Mesenchymal stem cell (in vitro differentiated cells and primary cell): ENCODE measurements at regions not wholly inside any gene's neighbourhood (a gene's known extent, or its start where the extent isn't known, plus 50 kb on each side); places are given as distances from the start of the nearest gene placed in this dataset.

ENCODE experiments used
- DNase-seq: peaks from one replicate; pipeline ENCODE4 v3.0.0-alpha.2; 2013
- H2AFZ ChIP-seq: one replicate; pipeline ENCODE4 v1.6.1; 2013; ENCODE audit warnings: low read depth, mild to moderate bottlenecking, control low read depth, inconsistent platforms, low read length, moderate library complexity
- H2AK5ac ChIP-seq: 2 replicates; pipeline ENCODE4 v1.6.1; 2013; ENCODE audit warnings: low read length, moderate library complexity, mild to moderate bottlenecking, inconsistent platforms; ENCODE audit not compliant: severe bottlenecking
- H2BK120ac ChIP-seq: one replicate; pipeline ENCODE4 v1.6.1; 2013; ENCODE audit warnings: low read depth, mild to moderate bottlenecking, inconsistent platforms, low read length, moderate library complexity
- H2BK12ac ChIP-seq, 2 experiments: one replicate each; pipeline ENCODE4 v1.6.1; 2013; ENCODE audit warnings: inconsistent platforms in 2 of 2, low read length in 2 of 2, mild to moderate bottlenecking in 2 of 2, moderate library complexity in 2 of 2, control low read depth in 1 of 2
- H2BK15ac ChIP-seq: one replicate; pipeline ENCODE4 v1.6.1; 2013; ENCODE audit warnings: mild to moderate bottlenecking, low read depth, inconsistent platforms; ENCODE audit not compliant: poor library complexity, severe bottlenecking
- H2BK5ac ChIP-seq: 2 replicates; pipeline ENCODE4 v1.6.1; 2013; ENCODE audit warnings: low read depth, mild to moderate bottlenecking, low read length, control low read depth, inconsistent platforms; ENCODE audit not compliant: poor library complexity, severe bottlenecking
- H3K14ac ChIP-seq, 2 experiments: one replicate each; pipeline ENCODE4 v1.6.1; 2013; ENCODE audit warnings: inconsistent platforms in 2 of 2, low read length in 2 of 2, control low read depth in 1 of 2, mild to moderate bottlenecking in 1 of 2, moderate library complexity in 1 of 2
- H3K18ac ChIP-seq, 2 experiments: one replicate each; pipeline ENCODE4 v1.6.1; 2013; ENCODE audit warnings: inconsistent platforms in 2 of 2, low read length in 2 of 2, control low read depth in 1 of 2, low read depth in 1 of 2, mild to moderate bottlenecking in 1 of 2
- H3K23ac ChIP-seq, 2 experiments: one replicate each; pipeline ENCODE4 v1.6.1; 2013; ENCODE audit warnings: inconsistent platforms in 2 of 2, low read length in 2 of 2, mild to moderate bottlenecking in 2 of 2, moderate library complexity in 2 of 2, control low read depth in 1 of 2
- H3K27ac ChIP-seq: 2 replicates; pipeline ENCODE4 v1.5.1; 2013; ENCODE audit warnings: mild to moderate bottlenecking, moderate library complexity, low read length, control low read depth, inconsistent platforms; ENCODE audit not compliant: poor library complexity, severe bottlenecking
- H3K27me3 ChIP-seq, 2 experiments: 2 replicates each; pipeline versions ENCODE4 v1.6.1 to v1.7.0; 2013; ENCODE audit warnings: low read length in 2 of 2, mild to moderate bottlenecking in 2 of 2, moderate library complexity in 2 of 2, control low read depth in 1 of 2, inconsistent platforms in 1 of 2; ENCODE audit not compliant: control insufficient read depth in 1 of 2, insufficient read depth in 1 of 2
- H3K36me3 ChIP-seq, 2 experiments: 2 replicates each; pipeline versions ENCODE4 v1.6.1 to v1.7.0; 2013; ENCODE audit warnings: low read length in 2 of 2, control low read depth in 1 of 2, inconsistent platforms in 1 of 2, low read depth in 1 of 2, mild to moderate bottlenecking in 1 of 2; ENCODE audit not compliant: insufficient read depth in 2 of 2, control insufficient read depth in 1 of 2
- H3K4ac ChIP-seq, 2 experiments: one replicate each; pipeline ENCODE4 v1.6.1; 2013; ENCODE audit warnings: inconsistent platforms in 2 of 2, low read length in 2 of 2, mild to moderate bottlenecking in 2 of 2, moderate library complexity in 2 of 2, control low read depth in 1 of 2, low read depth in 1 of 2
- H3K4me1 ChIP-seq: 2 replicates; pipeline ENCODE4 v1.6.1; 2013; ENCODE audit warnings: low read depth, low read length, control low read depth; ENCODE audit not compliant: control insufficient read depth, insufficient read depth
- H3K4me2 ChIP-seq: 2 replicates; pipeline ENCODE4 v1.6.1; 2013; ENCODE audit warnings: low read length, mild to moderate bottlenecking, inconsistent platforms; ENCODE audit not compliant: poor library complexity, severe bottlenecking
- H3K4me3 ChIP-seq, 2 experiments: 2 replicates each; pipeline versions ENCODE4 v1.5.1 to v1.7.0; 2013; ENCODE audit warnings: low read length in 2 of 2, mild to moderate bottlenecking in 2 of 2, control low read depth in 1 of 2, low read depth in 1 of 2; ENCODE audit not compliant: insufficient read depth in 1 of 2
- H3K79me1 ChIP-seq: replicated peaks from 2 replicates; pipeline ENCODE4 v1.6.1; 2013; ENCODE audit warnings: mild to moderate bottlenecking, control low read depth, low read length, inconsistent platforms; ENCODE audit not compliant: poor library complexity, severe bottlenecking
- H3K9ac ChIP-seq: 2 replicates; pipeline ENCODE4 v1.7.0; 2013; ENCODE audit warnings: mild to moderate bottlenecking, low read length, moderate library complexity
- H3K9me3 ChIP-seq: 2 replicates; pipeline ENCODE4 v1.7.0; 2013; ENCODE audit warnings: mild to moderate bottlenecking, low read length; ENCODE audit not compliant: control insufficient read depth
- H4K8ac ChIP-seq: one replicate; pipeline ENCODE4 v1.6.1; 2013; ENCODE audit warnings: inconsistent platforms, mild to moderate bottlenecking, low read length, moderate library complexity
- H4K91ac ChIP-seq: one replicate; pipeline ENCODE4 v1.6.1; 2013; ENCODE audit warnings: mild to moderate bottlenecking, low read length, inconsistent platforms
- WGBS: methylation state at CpG from one replicate; pipeline ENCODE4 v1.1.7; 2013; ENCODE audit warnings: mixed read lengths; 5-methylcytosine and 5-hydroxymethylcytosine counted together

DNA sequence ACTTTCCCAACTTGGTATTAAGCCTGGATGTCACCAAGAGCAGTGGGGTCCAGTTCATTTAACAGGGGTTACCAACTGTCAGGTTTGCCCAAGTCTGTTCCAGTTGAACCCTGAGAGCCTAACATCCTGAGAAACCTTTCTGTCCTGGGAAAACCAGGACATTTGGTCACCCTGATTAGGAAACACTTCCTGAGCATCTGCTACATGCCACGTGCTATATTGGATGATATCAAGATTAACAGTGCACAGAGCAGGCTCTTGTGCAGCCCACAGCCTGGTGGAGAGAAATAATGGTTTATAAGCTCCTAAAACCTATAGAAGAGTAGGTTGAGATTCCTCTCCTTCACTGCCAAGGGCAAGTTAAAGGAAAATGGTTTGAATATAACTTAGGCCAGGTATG is 102.9 kb upstream of the RAD23B start:
- DNase-seq = peak; percentile 61
- Histone ChIP-seq H2AFZ (no peak overlapping the region), H3K4me2 (no peak overlapping the region), H3K4ac (no peak overlapping the region), H2BK120ac (no peak overlapping the region), H3K9ac (no peak overlapping the region), H3K4me1 (peaks cover 4% of the 10 kb centered on the region), H2BK5ac (no peak overlapping the region), H3K36me3 (no peaks in the 10 kb centered on the region), H2BK12ac (peak overlapping the region; percentile 28 to 43), H3K9me3 (peaks cover 34% of the 10 kb centered on the region), H3K27me3 (no peaks in the 10 kb centered on the region), H3K27ac (no peak overlapping the region), H3K14ac (no peak overlapping the region), H4K8ac (peak overlapping the region; percentile 31), H3K4me3 (no peak overlapping the region), H2AK5ac (no peak overlapping the region), H2BK15ac (no peak overlapping the region), H3K18ac (no peak overlapping the region), H3K23ac (no peak overlapping the region), H4K91ac (no peak overlapping the region), H3K79me1 (no peaks in the 10 kb centered on the region)
- 46% methylated on average over 1 of the region's 1 CpG for WGBS

DNA sequence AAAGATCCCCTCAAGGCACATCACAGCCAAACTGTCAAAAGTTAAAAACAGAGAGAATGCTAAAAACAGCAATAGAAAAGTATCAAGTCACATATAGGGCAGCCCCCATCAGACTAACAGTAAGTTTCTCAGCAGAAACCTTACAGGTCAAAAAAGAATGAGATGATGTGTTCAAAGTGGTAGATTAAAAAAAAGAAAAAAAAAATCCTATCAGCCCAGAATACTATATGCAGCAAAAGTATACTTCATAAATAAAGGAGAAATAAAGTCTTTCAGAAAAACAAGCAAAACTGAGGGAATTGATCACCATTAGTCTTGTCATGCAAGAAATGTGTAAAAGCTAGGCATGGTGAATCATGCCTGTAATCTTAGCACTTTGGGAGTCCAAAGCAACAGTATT is 99.9 kb upstream of the RAD23B start:
- Histone ChIP-seq H2AFZ (no peak overlapping the region), H3K18ac (no peak overlapping the region), H3K27ac (no peak overlapping the region), H3K23ac (no peak overlapping the region), H3K36me3 (no peaks in the 10 kb centered on the region), H3K9ac (no peak overlapping the region), H3K79me1 (no peaks in the 10 kb centered on the region), H3K4me1 (no peaks in the 10 kb centered on the region), H3K9me3 (peaks cover 34% of the 10 kb centered on the region), H4K8ac (no peak overlapping the region), H3K27me3 (no peaks in the 10 kb centered on the region), H3K4ac (no peak overlapping the region), H3K4me3 (no peak overlapping the region), H4K91ac (no peak overlapping the region), H2BK15ac (no peak overlapping the region), H2BK12ac (no peak overlapping the region), H3K14ac (no peak overlapping the region), H2BK5ac (no peak overlapping the region), H2BK120ac (no peak overlapping the region), H3K4me2 (no peak overlapping the region), H2AK5ac (no peak overlapping the region)
- DNase-seq = no peak

DNA sequence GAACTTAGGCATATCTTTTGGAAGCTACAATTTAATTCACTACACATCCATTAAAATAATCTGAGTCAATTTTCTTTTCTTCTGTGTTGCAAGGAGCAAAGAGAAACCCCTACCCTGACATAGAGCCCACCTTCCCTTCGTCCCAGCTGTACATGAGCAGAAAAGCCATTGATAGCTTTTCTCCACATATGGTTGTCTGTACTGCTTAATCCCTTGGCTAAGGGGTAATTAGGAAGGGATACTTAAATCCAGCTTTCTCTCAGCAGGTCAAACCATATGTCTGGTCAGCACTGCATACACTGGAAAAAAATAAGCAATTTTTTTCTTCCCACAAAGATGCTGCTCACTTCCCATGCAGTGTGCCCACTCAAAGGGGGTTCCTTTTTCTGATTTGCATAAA is 94.7 kb upstream of the RAD23B start:
- Histone ChIP-seq H3K36me3 (no peaks in the 10 kb centered on the region), H3K79me1 (no peaks in the 10 kb centered on the region), H3K4ac (no peak overlapping the region), H3K23ac (no peak overlapping the region), H3K4me1 (peaks cover 4% of the 10 kb centered on the region), H3K14ac (no peak overlapping the region), H2BK120ac (no peak overlapping the region), H2BK15ac (no peak overlapping the region), H4K8ac (no peak overlapping the region), H3K27ac (no peak overlapping the region), H4K91ac (no peak overlapping the region), H3K9me3 (peaks cover 15% of the 10 kb centered on the region), H2BK12ac (no peak overlapping the region), H2AK5ac (no peak overlapping the region), H3K18ac (no peak overlapping the region), H3K9ac (no peak overlapping the region), H3K4me3 (no peak overlapping the region), H3K4me2 (no peak overlapping the region), H2AFZ (no peak overlapping the region), H2BK5ac (no peak overlapping the region), H3K27me3 (no peaks in the 10 kb centered on the region)
- 93% methylated on average over 1 of the region's 1 CpG for WGBS
- DNase-seq = no peak

DNA sequence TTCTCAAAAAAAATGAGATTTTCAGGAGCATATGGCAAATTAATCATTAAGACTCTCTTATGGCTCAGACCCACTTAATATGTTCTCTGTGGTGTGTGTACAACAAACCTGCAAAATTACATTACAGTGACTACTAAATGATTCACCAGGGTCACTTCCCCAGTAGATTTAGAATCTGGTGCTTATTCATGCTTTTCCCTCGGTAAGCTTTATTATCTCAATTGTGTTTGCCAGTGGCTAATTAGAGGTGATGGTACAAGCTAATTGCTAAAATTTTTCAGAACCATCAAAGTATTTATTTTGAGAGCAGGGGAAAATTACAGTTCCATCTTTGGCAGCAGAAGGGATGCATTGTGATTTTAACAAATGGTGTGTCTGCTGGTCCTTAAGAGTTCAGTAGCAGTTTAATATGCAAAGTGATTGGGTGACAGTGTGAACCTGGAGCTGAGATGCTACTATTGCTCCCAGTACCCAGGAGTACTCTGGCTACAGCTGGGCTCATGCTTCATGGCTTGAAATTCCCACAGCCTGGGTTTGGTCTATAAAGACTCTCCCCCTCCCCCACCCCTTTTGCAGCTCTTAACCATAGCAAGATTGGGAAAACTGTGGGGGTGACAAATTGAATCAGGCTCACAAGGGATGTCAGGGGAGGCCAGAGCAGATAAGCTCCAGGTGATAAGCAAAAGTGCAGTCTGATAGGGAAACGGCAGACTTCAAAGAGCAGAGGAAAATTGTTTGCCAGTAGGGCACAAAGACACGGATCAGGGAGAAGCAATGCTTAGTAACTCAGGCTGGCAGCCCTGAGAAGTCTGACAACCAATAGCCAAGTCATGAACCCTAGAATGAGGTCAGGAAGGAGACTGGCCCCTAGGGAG is 92.8 kb upstream of the RAD23B start:
- H3K79me1 ChIP-seq = no peaks in the 10 kb centered on the region
- no peaks in the 10 kb centered on the region for H3K36me3 ChIP-seq
- H3K4me1 ChIP-seq = peaks cover 4% of the 10 kb centered on the region
- no peak overlapping the region for H4K8ac ChIP-seq
- H2BK5ac ChIP-seq = no peak overlapping the region
- H3K18ac ChIP-seq = peak overlapping the region in 1 of 2 experiments; percentile 21
- no peaks in the 10 kb centered on the region for H3K9me3 ChIP-seq
- H2BK120ac ChIP-seq = no peak overlapping the region
- no peak overlapping the region for H3K23ac ChIP-seq
- 13% methylated on average over 3 of the region's 3 CpGs for WGBS
- no peak overlapping the region for H3K14ac ChIP-seq
- no peak overlapping the region for H3K9ac ChIP-seq
- H2AFZ ChIP-seq = no peak overlapping the region
- H2BK12ac ChIP-seq = peak overlapping the region in 1 of 2 experiments; percentile 37
- no peak overlapping the region for H2BK15ac ChIP-seq
- no peak overlapping the region for H2AK5ac ChIP-seq
- H3K27ac ChIP-seq = no peak overlapping the region
- H3K4me3 ChIP-seq = no peak overlapping the region
- no peak overlapping the region for H4K91ac ChIP-seq
- no peak overlapping the region for H3K4ac ChIP-seq
- no peak overlapping the region for H3K4me2 ChIP-seq
- H3K27me3 ChIP-seq = no peaks in the 10 kb centered on the region
- peak; percentile 48 for DNase-seq
